ENCODE measurements at regions not wholly inside any gene's neighbourhood (a gene's known extent, or its start where the extent isn't known, plus 50 kb on each side); places are given as distances from the start of the nearest gene placed in this dataset.

DNA sequence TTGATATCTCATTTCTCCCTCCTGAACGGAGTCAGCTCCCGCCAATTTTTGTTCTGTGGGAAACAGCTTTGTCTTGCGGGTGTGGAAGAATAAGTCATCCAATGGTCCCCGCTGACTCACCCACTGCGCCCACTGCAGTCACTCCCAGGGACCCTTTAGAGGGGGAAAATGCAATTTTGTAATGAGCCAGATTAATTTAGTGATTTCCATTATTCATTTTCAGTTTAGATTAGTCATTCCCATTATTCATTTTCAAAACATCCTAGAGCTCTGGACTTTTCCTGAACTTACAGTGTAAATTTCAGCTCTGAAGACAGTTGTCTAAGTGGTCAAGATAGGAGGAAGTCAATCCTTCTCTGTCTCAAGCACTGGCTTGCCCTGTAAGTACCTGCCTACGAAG, 154.9 kb upstream of the TMEM72 start:
- Histone ChIP-seq H3K4me2 (ENCODE audit: low read length) (no peak overlapping the region), H3K27me3 (ENCODE audit: insufficient read depth, low read length) (peaks cover 30% of the 10 kb centered on the region; the same call in 1 of the 2 replicates), H3K4me1 (ENCODE audit: control insufficient read depth in 1 of 2, insufficient read depth in 2 of 2, low read length in 2 of 2) (no peaks in the 10 kb centered on the region), H4K20me1 (ENCODE audit: insufficient read depth) (no peaks in the 10 kb centered on the region), H2AFZ (ENCODE audit: low read depth, low read length, poor library complexity, severe bottlenecking) (no peak overlapping the region), H3K79me2 (ENCODE audit: insufficient read depth, low read length) (no peaks in the 10 kb centered on the region), H3K27ac (ENCODE audit: low read depth, low read length) (no peak overlapping the region), H3K4me3 (replicated peaks in 1 of 2; ENCODE audit: low read depth in 1 of 2, low read length in 2 of 2) (no peak overlapping the region), H3K9me3 (ENCODE audit: control insufficient read depth in 1 of 2, insufficient read depth in 1 of 2, low read depth in 1 of 2, low read length in 2 of 2) (no peaks in the 10 kb centered on the region), H3K9ac (ENCODE audit: low read length) (no peak overlapping the region), H3K36me3 (ENCODE audit: control insufficient read depth in 1 of 2, insufficient read depth in 2 of 2, low read length in 2 of 2) (no peaks in the 10 kb centered on the region), H3K9me2 (ENCODE audit: insufficient read depth) (no peaks in the 10 kb centered on the region)
- ChIA-PET RAD21 (ENCODE audit: low non-redundant PET in 1 of 2, low total read pairs in 2 of 2, uncharacterized antibody in 2 of 2, unreplicated experiment in 2 of 2) (no interaction called here), CTCF (no interaction called here), POLR2A (no interaction called here)
- DNase-seq (ENCODE audit: low read depth, low spot score) (no peak), ATAC-seq (no peak)
- intact Hi-C loops (cut with micrococcal nuclease): no loop called here
- TF ChIP-seq, protein P1, sequence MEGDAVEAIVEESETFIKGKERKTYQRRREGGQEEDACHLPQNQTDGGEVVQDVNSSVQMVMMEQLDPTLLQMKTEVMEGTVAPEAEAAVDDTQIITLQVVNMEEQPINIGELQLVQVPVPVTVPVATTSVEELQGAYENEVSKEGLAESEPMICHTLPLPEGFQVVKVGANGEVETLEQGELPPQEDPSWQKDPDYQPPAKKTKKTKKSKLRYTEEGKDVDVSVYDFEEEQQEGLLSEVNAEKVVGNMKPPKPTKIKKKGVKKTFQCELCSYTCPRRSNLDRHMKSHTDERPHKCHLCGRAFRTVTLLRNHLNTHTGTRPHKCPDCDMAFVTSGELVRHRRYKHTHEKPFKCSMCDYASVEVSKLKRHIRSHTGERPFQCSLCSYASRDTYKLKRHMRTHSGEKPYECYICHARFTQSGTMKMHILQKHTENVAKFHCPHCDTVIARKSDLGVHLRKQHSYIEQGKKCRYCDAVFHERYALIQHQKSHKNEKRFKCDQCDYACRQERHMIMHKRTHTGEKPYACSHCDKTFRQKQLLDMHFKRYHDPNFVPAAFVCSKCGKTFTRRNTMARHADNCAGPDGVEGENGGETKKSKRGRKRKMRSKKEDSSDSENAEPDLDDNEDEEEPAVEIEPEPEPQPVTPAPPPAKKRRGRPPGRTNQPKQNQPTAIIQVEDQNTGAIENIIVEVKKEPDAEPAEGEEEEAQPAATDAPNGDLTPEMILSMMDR (IDR thresholded peaks at IDR 0.05 in 2 of 3, conservative IDR thresholded peaks at IDR 0.05 in 1 of 3; ENCODE audit: borderline replicate concordance in 1 of 3, insufficient read depth in 1 of 3, low read depth in 2 of 3, low read length in 2 of 3): no peak
- TF ChIP-seq JUND (IDR thresholded peaks at IDR 0.05) (no peak), YY1 (IDR thresholded peaks at IDR 0.05; ENCODE audit: extremely low read depth, insufficient replicate concordance, low read depth, low read length) (no peak), CBX3 (IDR thresholded peaks at IDR 0.05; ENCODE audit: low read depth) (no peak), ZFX (IDR thresholded peaks at IDR 0.05) (no peak), EGR1 (IDR thresholded peaks at IDR 0.05; ENCODE audit: low read depth) (no peak), SIN3A (IDR thresholded peaks at IDR 0.05; ENCODE audit: low read depth) (no peak), SP1 (IDR thresholded peaks at IDR 0.05; ENCODE audit: low read depth) (no peak), POLR2A (IDR thresholded peaks at IDR 0.05; ENCODE audit: borderline replicate concordance, extremely low read depth, insufficient read depth, insufficient read length) (no peak), ZNF274 (IDR thresholded peaks at IDR 0.05; ENCODE audit: low read depth, low read length) (no peak), EZH2phosphoT487 (IDR thresholded peaks at IDR 0.05; ENCODE audit: borderline replicate concordance) (no peak), ELF1 (IDR thresholded peaks at IDR 0.05; ENCODE audit: borderline replicate concordance, low read depth) (no peak), RAD21 (IDR thresholded peaks at IDR 0.05; ENCODE audit: low read depth) (no peak), EZH2 (IDR thresholded peaks at IDR 0.05) (no peak)
- TF ChIP-seq, protein P2, sequence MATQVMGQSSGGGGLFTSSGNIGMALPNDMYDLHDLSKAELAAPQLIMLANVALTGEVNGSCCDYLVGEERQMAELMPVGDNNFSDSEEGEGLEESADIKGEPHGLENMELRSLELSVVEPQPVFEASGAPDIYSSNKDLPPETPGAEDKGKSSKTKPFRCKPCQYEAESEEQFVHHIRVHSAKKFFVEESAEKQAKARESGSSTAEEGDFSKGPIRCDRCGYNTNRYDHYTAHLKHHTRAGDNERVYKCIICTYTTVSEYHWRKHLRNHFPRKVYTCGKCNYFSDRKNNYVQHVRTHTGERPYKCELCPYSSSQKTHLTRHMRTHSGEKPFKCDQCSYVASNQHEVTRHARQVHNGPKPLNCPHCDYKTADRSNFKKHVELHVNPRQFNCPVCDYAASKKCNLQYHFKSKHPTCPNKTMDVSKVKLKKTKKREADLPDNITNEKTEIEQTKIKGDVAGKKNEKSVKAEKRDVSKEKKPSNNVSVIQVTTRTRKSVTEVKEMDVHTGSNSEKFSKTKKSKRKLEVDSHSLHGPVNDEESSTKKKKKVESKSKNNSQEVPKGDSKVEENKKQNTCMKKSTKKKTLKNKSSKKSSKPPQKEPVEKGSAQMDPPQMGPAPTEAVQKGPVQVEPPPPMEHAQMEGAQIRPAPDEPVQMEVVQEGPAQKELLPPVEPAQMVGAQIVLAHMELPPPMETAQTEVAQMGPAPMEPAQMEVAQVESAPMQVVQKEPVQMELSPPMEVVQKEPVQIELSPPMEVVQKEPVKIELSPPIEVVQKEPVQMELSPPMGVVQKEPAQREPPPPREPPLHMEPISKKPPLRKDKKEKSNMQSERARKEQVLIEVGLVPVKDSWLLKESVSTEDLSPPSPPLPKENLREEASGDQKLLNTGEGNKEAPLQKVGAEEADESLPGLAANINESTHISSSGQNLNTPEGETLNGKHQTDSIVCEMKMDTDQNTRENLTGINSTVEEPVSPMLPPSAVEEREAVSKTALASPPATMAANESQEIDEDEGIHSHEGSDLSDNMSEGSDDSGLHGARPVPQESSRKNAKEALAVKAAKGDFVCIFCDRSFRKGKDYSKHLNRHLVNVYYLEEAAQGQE (IDR thresholded peaks at IDR 0.05; ENCODE audit: low read depth): no peak
- TF ChIP-seq, protein P3, sequence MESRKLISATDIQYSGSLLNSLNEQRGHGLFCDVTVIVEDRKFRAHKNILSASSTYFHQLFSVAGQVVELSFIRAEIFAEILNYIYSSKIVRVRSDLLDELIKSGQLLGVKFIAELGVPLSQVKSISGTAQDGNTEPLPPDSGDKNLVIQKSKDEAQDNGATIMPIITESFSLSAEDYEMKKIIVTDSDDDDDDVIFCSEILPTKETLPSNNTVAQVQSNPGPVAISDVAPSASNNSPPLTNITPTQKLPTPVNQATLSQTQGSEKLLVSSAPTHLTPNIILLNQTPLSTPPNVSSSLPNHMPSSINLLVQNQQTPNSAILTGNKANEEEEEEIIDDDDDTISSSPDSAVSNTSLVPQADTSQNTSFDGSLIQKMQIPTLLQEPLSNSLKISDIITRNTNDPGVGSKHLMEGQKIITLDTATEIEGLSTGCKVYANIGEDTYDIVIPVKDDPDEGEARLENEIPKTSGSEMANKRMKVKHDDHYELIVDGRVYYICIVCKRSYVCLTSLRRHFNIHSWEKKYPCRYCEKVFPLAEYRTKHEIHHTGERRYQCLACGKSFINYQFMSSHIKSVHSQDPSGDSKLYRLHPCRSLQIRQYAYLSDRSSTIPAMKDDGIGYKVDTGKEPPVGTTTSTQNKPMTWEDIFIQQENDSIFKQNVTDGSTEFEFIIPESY (IDR thresholded peaks at IDR 0.05; ENCODE audit: extremely low read depth, insufficient replicate concordance, low read length): no peak
- TF ChIP-seq, protein P4, sequence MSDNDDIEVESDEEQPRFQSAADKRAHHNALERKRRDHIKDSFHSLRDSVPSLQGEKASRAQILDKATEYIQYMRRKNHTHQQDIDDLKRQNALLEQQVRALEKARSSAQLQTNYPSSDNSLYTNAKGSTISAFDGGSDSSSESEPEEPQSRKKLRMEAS (IDR thresholded peaks at IDR 0.05): no peak
- TF ChIP-seq, protein P5, sequence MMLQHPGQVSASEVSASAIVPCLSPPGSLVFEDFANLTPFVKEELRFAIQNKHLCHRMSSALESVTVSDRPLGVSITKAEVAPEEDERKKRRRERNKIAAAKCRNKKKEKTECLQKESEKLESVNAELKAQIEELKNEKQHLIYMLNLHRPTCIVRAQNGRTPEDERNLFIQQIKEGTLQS (IDR thresholded peaks at IDR 0.05): no peak
- BruUV-seq (replicated peaks): no TSS peak

Data from HCT116 (cell line).